ENCODE measurements at regions not wholly inside any gene's neighbourhood (a gene's known extent, or its start where the extent isn't known, plus 50 kb on each side); places are given as distances from the start of the nearest gene placed in this dataset.

GRCh38 chr15:87675271-87675670 lies 581.3 kb downstream of the NTRK3 start:
- TF ChIP-seq GATA2 (IDR thresholded peaks at IDR 0.05; ENCODE audit: low read depth, low read length) = no peak
- no peak for TF ChIP-seq GATA3 (IDR thresholded peaks at IDR 0.05; ENCODE audit: low read depth, low read length)

Data from SH-SY5Y (cell line).